Testis (tissue), 2 donors: ENCODE measurements at regions not wholly inside any gene's neighbourhood (a gene's known extent, or its start where the extent isn't known, plus 50 kb on each side); places are given as distances from the start of the nearest gene placed in this dataset.

ENCODE experiments used
- DNase-seq: peaks from one replicate; pipeline ENCODE4 v3.0.0-alpha.2; 2019
- H3K27ac ChIP-seq, 2 donors: fragments of 200-600 bp; sonication (generic); one replicate each; pipeline ENCODE4 v1.5.1; 2019
- H3K27me3 ChIP-seq: fragments of 200-600 bp; sonication (generic); one replicate; pipeline ENCODE4 v1.5.1; 2019
- H3K36me3 ChIP-seq: fragments of 200-600 bp; sonication (generic); one replicate; pipeline ENCODE4 v1.5.1; 2017; ENCODE audit warnings: low read depth; ENCODE audit errors: missing control alignments
- H3K4me1 ChIP-seq: fragments of 200-600 bp; sonication (generic); one replicate; pipeline ENCODE4 v1.5.1; 2019
- H3K4me3 ChIP-seq, 2 donors: fragments of 200-600 bp; sonication (generic); one replicate each; pipeline ENCODE4 v1.5.1; 2017 to 2019
- H3K9me3 ChIP-seq: fragments of 200-600 bp; sonication (generic); one replicate; pipeline ENCODE4 v1.5.1; 2017
- POLR2A ChIP-seq: fragments of 450-650 bp; IDR thresholded peaks from one replicate; pipeline ENCODE4 v1.6.1; 2017; ENCODE audit warnings: antibody characterized with exemption, mild to moderate bottlenecking, moderate library complexity
- WGBS, 2 donors: methylation state at CpG; one replicate each; pipeline ENCODE4 v1.1.5; 2018; 5-methylcytosine and 5-hydroxymethylcytosine counted together
- intact Hi-C: fragments of 100-400 bp; cut with DNase I; formaldehyde crosslinking; loops from one replicate; pipeline ENCODE4 v1.15.1; 2023; ENCODE audit warnings: low total_unique reads
- TF ChIP-seq, protein P1 (sequence below), 3 experiments: fragments of 450-650 bp in 2 of 3; fragments of 200-600 bp in 1 of 3; sonication (generic) in 1 of 3; IDR thresholded peaks; one replicate each; pipeline ENCODE4 v1.5.1; 2016 to 2019; ENCODE audit warnings: antibody characterized with exemption in 3 of 3, mild to moderate bottlenecking in 2 of 3, moderate library complexity in 1 of 3

DNA sequence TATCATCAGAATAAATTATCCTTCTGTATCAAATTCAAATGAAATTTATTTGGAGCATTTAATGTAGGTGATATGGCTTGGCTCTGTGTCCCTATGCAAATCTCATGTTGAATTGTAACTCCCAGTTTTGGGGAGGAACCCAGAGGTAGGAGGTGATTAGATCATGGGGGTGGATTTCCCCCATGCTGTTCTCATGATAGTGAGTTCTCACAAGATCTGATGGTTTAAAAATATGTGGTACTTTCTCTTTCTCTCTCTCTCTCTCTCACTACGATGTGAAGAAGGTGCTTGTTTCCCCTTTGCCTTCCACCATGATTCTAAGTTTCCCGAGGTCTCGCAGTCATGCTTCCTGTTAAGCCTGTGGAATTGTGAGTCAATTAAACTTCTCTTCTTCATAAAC, 678.4 kb upstream of the RGMB start:
- DNase-seq, result no peak
- WGBS, 2 donors, result 71 to 92% methylated on average over 3 of the region's 3 CpGs
- TF ChIP-seq, protein P1, sequence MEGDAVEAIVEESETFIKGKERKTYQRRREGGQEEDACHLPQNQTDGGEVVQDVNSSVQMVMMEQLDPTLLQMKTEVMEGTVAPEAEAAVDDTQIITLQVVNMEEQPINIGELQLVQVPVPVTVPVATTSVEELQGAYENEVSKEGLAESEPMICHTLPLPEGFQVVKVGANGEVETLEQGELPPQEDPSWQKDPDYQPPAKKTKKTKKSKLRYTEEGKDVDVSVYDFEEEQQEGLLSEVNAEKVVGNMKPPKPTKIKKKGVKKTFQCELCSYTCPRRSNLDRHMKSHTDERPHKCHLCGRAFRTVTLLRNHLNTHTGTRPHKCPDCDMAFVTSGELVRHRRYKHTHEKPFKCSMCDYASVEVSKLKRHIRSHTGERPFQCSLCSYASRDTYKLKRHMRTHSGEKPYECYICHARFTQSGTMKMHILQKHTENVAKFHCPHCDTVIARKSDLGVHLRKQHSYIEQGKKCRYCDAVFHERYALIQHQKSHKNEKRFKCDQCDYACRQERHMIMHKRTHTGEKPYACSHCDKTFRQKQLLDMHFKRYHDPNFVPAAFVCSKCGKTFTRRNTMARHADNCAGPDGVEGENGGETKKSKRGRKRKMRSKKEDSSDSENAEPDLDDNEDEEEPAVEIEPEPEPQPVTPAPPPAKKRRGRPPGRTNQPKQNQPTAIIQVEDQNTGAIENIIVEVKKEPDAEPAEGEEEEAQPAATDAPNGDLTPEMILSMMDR (IDR thresholded peaks at IDR 0.05), result no peak
- no peak for TF ChIP-seq POLR2A
- Histone ChIP-seq H3K36me3 (no peaks in the 10 kb centered on the region), H3K4me3 (no peak overlapping the region), H3K9me3 (no peaks in the 10 kb centered on the region), H3K4me1 (no peaks in the 10 kb centered on the region), H3K27ac (no peak overlapping the region), H3K27me3 (no peaks in the 10 kb centered on the region)
- intact Hi-C loops, result no loop called here

DNA sequence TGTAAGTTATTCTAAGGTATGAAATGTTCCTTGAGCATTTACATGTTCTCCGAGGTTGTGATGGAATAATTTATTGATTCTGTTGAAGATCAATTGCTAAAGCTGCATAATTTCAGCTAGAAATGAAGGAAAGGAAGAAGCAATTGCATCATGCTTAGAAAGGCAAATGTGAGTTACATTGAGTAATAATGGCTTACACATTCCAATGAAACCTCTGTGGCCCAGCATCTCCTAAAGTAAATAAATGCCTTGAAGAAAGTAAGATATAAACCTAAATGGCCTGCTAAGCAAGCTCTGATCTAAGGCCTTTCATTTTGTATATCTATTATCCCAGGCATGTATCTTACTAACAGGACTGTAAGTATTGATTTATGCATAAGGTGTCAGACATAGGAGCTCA, 677.3 kb upstream of the RGMB start:
- TF ChIP-seq, protein P1 (IDR thresholded peaks at IDR 0.05), result no peak
- TF ChIP-seq POLR2A, result no peak
- 73 to 76% methylated on average over 1 of the region's 1 CpG for WGBS, 2 donors
- Histone ChIP-seq H3K4me1 (no peaks in the 10 kb centered on the region), H3K27me3 (no peaks in the 10 kb centered on the region), H3K4me3 (no peak overlapping the region), H3K9me3 (no peaks in the 10 kb centered on the region), H3K27ac (no peak overlapping the region), H3K36me3 (no peaks in the 10 kb centered on the region)
- no peak for DNase-seq
- intact Hi-C loops, result no loop called here

DNA sequence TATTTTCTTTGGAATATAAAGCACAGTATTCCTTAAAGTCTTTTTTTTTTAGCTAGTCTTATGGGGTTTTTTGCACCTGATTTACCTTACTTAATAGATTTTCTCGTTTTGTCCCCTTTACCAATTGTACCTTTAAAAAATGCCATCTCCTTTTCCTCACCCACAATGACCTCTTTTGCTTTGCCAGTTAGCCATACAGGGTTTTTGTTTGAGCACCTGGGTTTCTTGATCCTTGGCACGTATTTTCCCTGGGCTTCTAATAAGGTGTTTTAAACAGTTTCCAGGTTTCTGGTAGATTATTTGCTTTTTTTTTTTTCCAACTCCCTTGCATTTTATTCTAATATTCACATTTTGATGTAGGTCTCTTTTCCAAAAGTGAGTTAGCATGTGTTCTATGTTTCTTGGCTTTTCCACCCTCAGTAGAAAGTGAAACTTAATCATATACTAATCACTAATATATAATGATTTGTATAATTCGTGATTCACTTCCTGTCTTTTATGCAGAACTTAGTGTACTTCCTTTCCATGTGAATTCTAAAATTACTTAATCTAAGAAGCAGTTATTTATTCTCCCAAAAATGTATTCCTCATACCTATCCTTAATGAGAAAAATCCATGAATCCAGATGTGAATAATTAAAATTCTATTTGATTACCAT, 673.9 kb upstream of the RGMB start:
- Histone ChIP-seq H3K4me1 (no peaks in the 10 kb centered on the region), H3K4me3 (no peak overlapping the region), H3K27ac (no peak overlapping the region), H3K9me3 (no peaks in the 10 kb centered on the region), H3K27me3 (no peaks in the 10 kb centered on the region), H3K36me3 (no peaks in the 10 kb centered on the region)
- TF ChIP-seq POLR2A, result no peak
- TF ChIP-seq, protein P1 (IDR thresholded peaks at IDR 0.05), result no peak
- intact Hi-C loops, result no loop called here
- WGBS, 2 donors, result 69 to 70% methylated on average over 3 of the region's 3 CpGs
- DNase-seq, result no peak

DNA sequence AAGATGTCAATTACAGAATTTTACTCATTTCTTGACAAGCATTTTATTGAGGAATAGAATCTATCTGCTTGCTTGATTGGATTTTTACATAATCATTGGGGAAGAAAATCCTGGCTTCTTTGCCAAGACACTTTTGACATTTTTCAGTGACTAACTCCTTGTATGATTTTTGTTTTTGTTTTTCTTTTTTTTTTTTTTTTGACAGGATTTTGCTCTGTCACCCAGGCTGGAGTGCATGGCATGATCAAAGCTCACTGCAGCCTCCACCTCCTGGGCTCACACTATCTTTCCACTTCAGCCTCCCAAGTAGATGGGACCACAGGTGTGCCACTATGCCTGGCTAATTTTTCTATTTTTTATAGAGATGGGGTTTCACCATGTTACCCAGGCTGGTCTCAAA, 672.3 kb upstream of the RGMB start:
- H3K9me3 ChIP-seq, result no peaks in the 10 kb centered on the region
- DNase-seq, result no peak
- H3K27me3 ChIP-seq, result no peaks in the 10 kb centered on the region
- no peaks in the 10 kb centered on the region for H3K36me3 ChIP-seq
- no peak overlapping the region for H3K27ac ChIP-seq
- intact Hi-C loops, result no loop called here
- no peaks in the 10 kb centered on the region for H3K4me1 ChIP-seq
- no peak for TF ChIP-seq POLR2A
- TF ChIP-seq, protein P1 (IDR thresholded peaks at IDR 0.05), result no peak
- H3K4me3 ChIP-seq, result no peak overlapping the region

DNA sequence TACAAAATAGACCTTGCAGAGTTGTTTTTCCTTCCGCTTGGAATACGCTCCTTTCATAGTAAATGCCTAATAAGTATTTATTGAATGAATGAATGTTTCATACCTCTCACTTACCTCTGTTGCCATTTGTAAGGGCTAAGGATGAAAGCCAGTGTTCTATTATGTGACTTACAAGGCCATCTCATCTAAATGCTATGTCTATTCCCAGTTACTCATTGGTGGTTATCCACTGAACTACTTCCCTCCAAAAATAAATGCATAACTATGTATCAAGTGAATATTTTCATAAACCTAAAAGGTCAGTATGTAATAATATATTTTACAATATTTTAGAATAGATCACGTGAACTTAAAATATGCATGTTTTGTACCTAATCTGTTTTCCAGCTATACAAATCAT, 670.5 kb upstream of the RGMB start:
- Histone ChIP-seq H3K36me3 (no peaks in the 10 kb centered on the region), H3K4me1 (no peaks in the 10 kb centered on the region), H3K9me3 (no peaks in the 10 kb centered on the region), H3K27ac (no peak overlapping the region), H3K4me3 (no peak overlapping the region), H3K27me3 (no peaks in the 10 kb centered on the region)
- 67 to 76% methylated on average over 3 of the region's 3 CpGs for WGBS, 2 donors
- no peak for TF ChIP-seq POLR2A
- TF ChIP-seq, protein P1 (IDR thresholded peaks at IDR 0.05), result no peak
- intact Hi-C loops, result no loop called here
- no peak for DNase-seq
